ENCODE measurements at regions not wholly inside any gene's neighbourhood (a gene's known extent, or its start where the extent isn't known, plus 50 kb on each side); places are given as distances from the start of the nearest gene placed in this dataset.

DNA sequence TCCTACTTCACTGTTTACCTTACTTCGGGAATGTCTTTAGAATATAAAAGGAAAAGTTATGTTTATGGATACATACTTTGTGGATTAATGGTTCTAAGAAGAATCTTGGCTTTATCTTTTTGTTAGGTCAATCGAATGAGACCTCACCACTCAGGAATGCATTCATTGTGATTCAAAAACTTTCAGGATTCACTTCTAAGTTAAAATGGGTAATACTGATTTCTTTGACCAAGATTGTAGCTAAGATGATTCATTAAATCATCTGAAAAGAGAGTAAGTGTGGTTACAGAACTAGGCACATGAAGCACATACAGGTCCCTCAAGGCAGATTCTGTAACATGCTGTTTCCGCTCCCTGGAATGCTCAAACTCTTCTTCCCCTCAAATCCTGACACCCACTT, 716.4 kb downstream of the KCNA4 start:
- Histone ChIP-seq H3K9me3 (ENCODE audit: control insufficient read depth in 1 of 2, insufficient read depth in 1 of 2, low read length in 2 of 2) (peaks cover 0 to 3% of the 10 kb centered on the region in 2 experiments), H3K27me3 (ENCODE audit: control insufficient read depth in 1 of 2, insufficient read depth in 2 of 2, low read length in 2 of 2) (no peaks in the 10 kb centered on the region), H3K36me3 (ENCODE audit: insufficient read depth, low read length) (no peaks in the 10 kb centered on the region), H3K4me1 (ENCODE audit: insufficient read depth, low read length) (no peaks in the 10 kb centered on the region), H3K27ac (ENCODE audit: low read depth in 1 of 2, low read length in 2 of 2) (no peak overlapping the region), H3K4me3 (ENCODE audit: low read length) (no peak overlapping the region)
- Mint-ChIP-seq H3K4me1 (ENCODE audit: low read depth) (no peaks in the 10 kb centered on the region), H3K9me3 (peaks cover 7% of the 10 kb centered on the region), H3K36me3 (ENCODE audit: low read depth) (no peaks in the 10 kb centered on the region), H3K27ac (no peak overlapping the region), H3K4me3 (no peak overlapping the region), H3K27me3 (no peaks in the 10 kb centered on the region)
- ChIA-PET CTCF (no interaction called here), POLR2A (no interaction called here)
- DNase-seq: no peak
- intact Hi-C loops (cut with DNase I, micrococcal nuclease): no loop called here
- ATAC-seq (ENCODE audit: poor library complexity): no peak
- TF ChIP-seq, protein P1, sequence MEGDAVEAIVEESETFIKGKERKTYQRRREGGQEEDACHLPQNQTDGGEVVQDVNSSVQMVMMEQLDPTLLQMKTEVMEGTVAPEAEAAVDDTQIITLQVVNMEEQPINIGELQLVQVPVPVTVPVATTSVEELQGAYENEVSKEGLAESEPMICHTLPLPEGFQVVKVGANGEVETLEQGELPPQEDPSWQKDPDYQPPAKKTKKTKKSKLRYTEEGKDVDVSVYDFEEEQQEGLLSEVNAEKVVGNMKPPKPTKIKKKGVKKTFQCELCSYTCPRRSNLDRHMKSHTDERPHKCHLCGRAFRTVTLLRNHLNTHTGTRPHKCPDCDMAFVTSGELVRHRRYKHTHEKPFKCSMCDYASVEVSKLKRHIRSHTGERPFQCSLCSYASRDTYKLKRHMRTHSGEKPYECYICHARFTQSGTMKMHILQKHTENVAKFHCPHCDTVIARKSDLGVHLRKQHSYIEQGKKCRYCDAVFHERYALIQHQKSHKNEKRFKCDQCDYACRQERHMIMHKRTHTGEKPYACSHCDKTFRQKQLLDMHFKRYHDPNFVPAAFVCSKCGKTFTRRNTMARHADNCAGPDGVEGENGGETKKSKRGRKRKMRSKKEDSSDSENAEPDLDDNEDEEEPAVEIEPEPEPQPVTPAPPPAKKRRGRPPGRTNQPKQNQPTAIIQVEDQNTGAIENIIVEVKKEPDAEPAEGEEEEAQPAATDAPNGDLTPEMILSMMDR (IDR thresholded peaks at IDR 0.05): no peak

DNA sequence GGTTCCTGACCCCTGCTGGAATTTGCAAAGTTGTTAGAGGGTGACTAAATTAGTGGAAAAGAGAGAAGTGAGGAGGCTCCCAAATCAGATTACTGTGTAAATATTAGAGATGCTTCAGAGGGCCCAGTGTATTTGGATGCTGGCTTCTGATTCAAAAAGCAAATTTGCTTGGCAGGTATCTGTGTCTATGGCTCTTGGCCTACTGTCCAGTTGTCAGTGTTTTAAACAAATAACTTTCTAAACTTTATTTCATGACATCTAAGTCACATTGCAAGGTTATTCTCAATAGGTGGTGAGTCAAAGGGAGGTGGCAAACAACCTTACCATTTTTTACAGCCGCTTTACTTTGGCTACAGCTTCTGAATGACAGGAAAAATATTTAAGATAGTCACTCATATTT, 720.1 kb downstream of the KCNA4 start:
- H3K27me3 Mint-ChIP-seq: no peaks in the 10 kb centered on the region
- CTCF ChIA-PET: no interaction called here
- H3K27ac Mint-ChIP-seq: no peak overlapping the region
- intact Hi-C loops (cut with DNase I, micrococcal nuclease): no loop called here
- no peak overlapping the region for H3K4me3 ChIP-seq (ENCODE audit: low read length)
- H3K36me3 ChIP-seq (ENCODE audit: insufficient read depth, low read length): no peaks in the 10 kb centered on the region
- H3K36me3 Mint-ChIP-seq (ENCODE audit: low read depth): no peaks in the 10 kb centered on the region
- TF ChIP-seq, protein P1 (IDR thresholded peaks at IDR 0.05): no peak
- no peaks in the 10 kb centered on the region for H3K27me3 ChIP-seq (ENCODE audit: control insufficient read depth in 1 of 2, insufficient read depth in 2 of 2, low read length in 2 of 2)
- peaks cover 0 to 3% of the 10 kb centered on the region in 2 experiments for H3K9me3 ChIP-seq (ENCODE audit: control insufficient read depth in 1 of 2, insufficient read depth in 1 of 2, low read length in 2 of 2)
- no peaks in the 10 kb centered on the region for H3K4me1 ChIP-seq (ENCODE audit: insufficient read depth, low read length)
- no peaks in the 10 kb centered on the region for H3K4me1 Mint-ChIP-seq (ENCODE audit: low read depth)
- H3K4me3 Mint-ChIP-seq: no peak overlapping the region
- ATAC-seq (ENCODE audit: poor library complexity): no peak
- POLR2A ChIA-PET: no interaction called here
- no peak for DNase-seq
- peaks cover 4% of the 10 kb centered on the region for H3K9me3 Mint-ChIP-seq
- no peak overlapping the region for H3K27ac ChIP-seq (ENCODE audit: low read depth in 1 of 2, low read length in 2 of 2)

DNA sequence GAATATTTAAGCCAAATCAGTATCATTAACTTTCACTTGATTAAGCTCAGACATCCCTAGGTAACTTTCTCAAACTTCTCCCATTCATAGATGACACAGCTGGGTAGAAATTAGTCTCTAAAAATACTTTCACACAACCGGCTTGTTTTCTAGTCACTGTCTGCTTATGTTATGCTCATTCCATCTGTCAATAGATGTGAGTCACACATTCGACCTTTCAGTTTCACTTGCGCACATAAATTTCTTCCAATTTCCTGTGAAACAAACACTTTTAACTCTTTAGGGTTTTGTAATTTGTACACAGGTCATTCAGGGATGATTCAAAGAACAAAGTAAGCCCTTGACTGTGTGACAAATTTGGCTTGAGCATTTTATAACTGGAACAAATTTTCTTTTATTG, 723.0 kb downstream of the KCNA4 start:
- H3K27ac Mint-ChIP-seq: no peak overlapping the region
- intact Hi-C loops (cut with DNase I, micrococcal nuclease): no loop called here
- no peak overlapping the region for H3K4me3 Mint-ChIP-seq
- DNase-seq: no peak
- Histone ChIP-seq H3K4me3 (ENCODE audit: low read length) (no peak overlapping the region), H3K4me1 (ENCODE audit: insufficient read depth, low read length) (no peaks in the 10 kb centered on the region), H3K9me3 (ENCODE audit: control insufficient read depth in 1 of 2, insufficient read depth in 1 of 2, low read length in 2 of 2) (peaks cover 0 to 3% of the 10 kb centered on the region in 2 experiments), H3K27ac (ENCODE audit: low read depth in 1 of 2, low read length in 2 of 2) (no peak overlapping the region), H3K36me3 (ENCODE audit: insufficient read depth, low read length) (no peaks in the 10 kb centered on the region), H3K27me3 (ENCODE audit: control insufficient read depth in 1 of 2, insufficient read depth in 2 of 2, low read length in 2 of 2) (no peaks in the 10 kb centered on the region)
- H3K36me3 Mint-ChIP-seq (ENCODE audit: low read depth): no peaks in the 10 kb centered on the region
- H3K27me3 Mint-ChIP-seq: no peaks in the 10 kb centered on the region
- H3K9me3 Mint-ChIP-seq: peaks cover 4% of the 10 kb centered on the region
- ATAC-seq (ENCODE audit: poor library complexity): no peak
- H3K4me1 Mint-ChIP-seq (ENCODE audit: low read depth): no peaks in the 10 kb centered on the region
- POLR2A ChIA-PET: no interaction called here
- TF ChIP-seq, protein P1 (IDR thresholded peaks at IDR 0.05): no peak
- CTCF ChIA-PET: no interaction called here

All from CD4-positive, alpha-beta T cell (primary cell).